ENCODE measurements at regions not wholly inside any gene's neighbourhood (a gene's known extent, or its start where the extent isn't known, plus 50 kb on each side); places are given as distances from the start of the nearest gene placed in this dataset.

GRCh38 chr13:59337070-59337469, 826.7 kb downstream of the DIAPH3 start:
- Histone ChIP-seq H2AFZ (ENCODE audit: control insufficient read depth, low read depth, low read length) (no peak overlapping the region), H3K27ac (ENCODE audit: control insufficient read depth, insufficient read depth) (no peak overlapping the region), H3K4me3 (no peak overlapping the region), H3K4me2 (ENCODE audit: control insufficient read depth, insufficient read depth) (no peak overlapping the region), H3K27me3 (replicated peaks in 1 of 2; ENCODE audit: control insufficient read depth in 2 of 2, insufficient read depth in 2 of 2, low read length in 1 of 2) (no peaks in the 10 kb centered on the region), H3K4me1 (ENCODE audit: control insufficient read depth, insufficient read depth, low read length) (no peaks in the 10 kb centered on the region), H3K79me2 (ENCODE audit: control insufficient read depth, insufficient read depth, low read length) (no peaks in the 10 kb centered on the region), H4K20me1 (ENCODE audit: control insufficient read depth, insufficient read depth) (no peaks in the 10 kb centered on the region), H3K9me3 (replicated peaks; ENCODE audit: control insufficient read depth, insufficient read depth, low read length) (no peaks in the 10 kb centered on the region), H3K9ac (ENCODE audit: control insufficient read depth, insufficient read depth, low read length) (no peak overlapping the region), H3K36me3 (ENCODE audit: control insufficient read depth in 2 of 2, insufficient read depth in 2 of 2, low read length in 1 of 2) (no peaks in the 10 kb centered on the region)
- in situ Hi-C loops (cut with MboI) = no loop called here
- ChIA-PET POLR2A (no interaction called here), CTCF (no interaction called here), RAD21 (ENCODE audit: unreplicated experiment) (no interaction called here), SMC1A (ENCODE audit: uncharacterized antibody, unreplicated experiment) (interaction anchor here (1.2 kb wide), 1 partner anchor 9 kb away, joined by 4 read pairs; no protein-coding TSS in a partner anchor)
- DNase-seq (ENCODE audit: low read depth, low spot score) (no peak), ATAC-seq (no peak), FAIRE-seq (no peak)
- TF ChIP-seq RBBP5 (conservative IDR thresholded peaks at IDR 0.05) (no peak), POLR2AphosphoS5 (IDR thresholded peaks at IDR 0.05; ENCODE audit: low read length) (no peak), JUND (IDR thresholded peaks at IDR 0.05; ENCODE audit: low read depth, low read length) (no peak), CEBPB (IDR thresholded peaks at IDR 0.05; ENCODE audit: borderline replicate concordance in 1 of 2, low read depth in 2 of 2, low read length in 2 of 2) (no peak), KAT2A (conservative IDR thresholded peaks at IDR 0.05; ENCODE audit: control insufficient read depth, low read depth, low read length) (no peak), CBX3 (IDR thresholded peaks at IDR 0.05; ENCODE audit: borderline replicate concordance, low read depth) (no peak), NBN (IDR thresholded peaks at IDR 0.05) (no peak), ZNF384 (IDR thresholded peaks at IDR 0.05; ENCODE audit: borderline replicate concordance, low read depth, low read length) (no peak), GATAD2B (conservative IDR thresholded peaks at IDR 0.05; ENCODE audit: low read depth) (no peak), YBX1 (IDR thresholded peaks at IDR 0.05) (no peak), RFX5 (IDR thresholded peaks at IDR 0.05; ENCODE audit: low read depth, low read length) (no peak), ZSCAN29 (IDR thresholded peaks at IDR 0.05) (no peak), USF1 (IDR thresholded peaks at IDR 0.05; ENCODE audit: borderline replicate concordance, extremely low read length, insufficient read depth, low read depth, low read length) (no peak), PKNOX1 (IDR thresholded peaks at IDR 0.05) (no peak)
- 0% methylated on average over 4 of the region's 4 CpGs for WGBS (ENCODE audit: insufficient coverage, insufficient replicate concordance, low lambda C conversion rate, missing lambda C conversion rate)
- no TSS peak for BruUV-seq (replicated peaks)
- intact Hi-C loops (cut with micrococcal nuclease; ENCODE audit: unreplicated experiment) = no loop called here
